ENCODE measurements at regions not wholly inside any gene's neighbourhood (a gene's known extent, or its start where the extent isn't known, plus 50 kb on each side); places are given as distances from the start of the nearest gene placed in this dataset.

DNA sequence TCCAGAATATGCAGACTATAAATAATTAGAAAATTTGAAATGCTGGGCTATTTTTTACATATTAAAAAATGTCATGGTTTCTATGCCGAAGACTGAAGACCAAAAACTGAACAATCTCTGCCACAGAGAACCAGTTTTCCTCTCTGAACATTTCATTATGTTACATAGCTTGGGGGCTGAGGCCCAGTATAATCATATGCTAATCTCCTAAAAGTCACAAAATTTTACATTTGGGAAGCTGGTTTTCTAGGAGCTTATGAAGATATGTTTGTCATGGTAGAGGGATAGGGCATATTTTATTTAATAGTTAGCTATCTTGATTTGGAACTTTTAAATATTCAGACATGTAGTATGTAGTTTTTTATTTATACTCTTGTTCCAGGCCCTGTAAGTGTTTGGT is 167.8 kb downstream of the GPAT3 start:
- Histone ChIP-seq H3K4me3 (ENCODE audit: low read length in 2 of 2) (no peak overlapping the region), H3K27me3 (ENCODE audit: control insufficient read depth in 2 of 2, insufficient read depth in 2 of 2, low read length in 2 of 2) (no peaks in the 10 kb centered on the region), H3K9me3 (ENCODE audit: control insufficient read depth in 2 of 2, low read length in 2 of 2) (no peaks in the 10 kb centered on the region), H3K9ac (ENCODE audit: low read depth in 1 of 2, low read length in 2 of 2) (no peak overlapping the region), H3K27ac (ENCODE audit: low read depth in 2 of 2, low read length in 2 of 2) (no peak overlapping the region), H3K36me3 (ENCODE audit: control insufficient read depth in 2 of 2, insufficient read depth in 2 of 2, low read length in 2 of 2) (no peaks in the 10 kb centered on the region), H3K4me1 (ENCODE audit: control insufficient read depth in 2 of 2, insufficient read depth in 2 of 2, low read length in 2 of 2) (no peaks in the 10 kb centered on the region)

DNA sequence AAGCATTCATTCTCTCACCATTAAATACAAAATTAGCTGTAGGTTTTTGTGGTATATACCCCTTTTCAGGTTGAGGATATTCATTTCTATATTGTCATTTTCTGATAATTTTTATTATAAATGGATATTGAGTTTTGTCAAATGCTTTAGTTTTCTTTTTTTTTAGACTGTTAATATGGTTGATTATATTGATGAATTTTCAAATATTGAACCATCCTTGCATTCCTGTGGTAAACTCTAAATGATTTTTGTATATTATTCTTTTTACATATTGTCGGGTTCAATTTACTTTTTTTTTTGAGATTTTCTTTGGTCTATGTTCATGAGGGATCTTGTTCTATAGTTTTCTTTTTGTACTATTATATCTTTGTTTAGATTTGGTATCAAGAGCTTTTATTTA is 165.1 kb downstream of the GPAT3 start:
- Histone ChIP-seq H3K27ac (ENCODE audit: low read depth in 2 of 2, low read length in 2 of 2) (no peak overlapping the region), H3K27me3 (ENCODE audit: control insufficient read depth in 2 of 2, insufficient read depth in 2 of 2, low read length in 2 of 2) (no peaks in the 10 kb centered on the region), H3K4me3 (ENCODE audit: low read length in 2 of 2) (no peak overlapping the region), H3K36me3 (ENCODE audit: control insufficient read depth in 2 of 2, insufficient read depth in 2 of 2, low read length in 2 of 2) (no peaks in the 10 kb centered on the region), H3K4me1 (ENCODE audit: control insufficient read depth in 2 of 2, insufficient read depth in 2 of 2, low read length in 2 of 2) (no peaks in the 10 kb centered on the region), H3K9me3 (ENCODE audit: control insufficient read depth in 2 of 2, low read length in 2 of 2) (no peaks in the 10 kb centered on the region), H3K9ac (ENCODE audit: low read depth in 1 of 2, low read length in 2 of 2) (no peak overlapping the region)

DNA sequence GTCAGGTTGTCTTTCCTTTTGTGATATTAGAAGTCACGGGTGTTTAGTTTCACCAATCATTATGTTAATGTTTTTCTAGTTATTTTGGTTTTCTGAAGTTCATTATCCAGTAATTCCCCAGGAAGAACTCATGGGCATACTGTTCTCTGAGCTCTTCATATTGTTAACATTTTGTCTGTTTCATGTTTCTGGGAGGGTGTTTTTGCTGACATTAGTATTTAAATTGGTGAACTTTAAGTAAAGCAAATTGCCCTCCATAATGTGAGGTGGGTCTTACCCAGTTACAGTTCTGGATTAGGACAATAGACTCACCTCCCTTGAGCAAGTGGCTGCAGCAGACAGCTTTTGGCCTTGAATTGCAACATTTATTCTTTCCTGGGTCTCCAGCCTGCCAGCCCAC is 163.4 kb downstream of the GPAT3 start:
- Histone ChIP-seq H3K27ac (ENCODE audit: low read depth in 2 of 2, low read length in 2 of 2) (no peak overlapping the region), H3K27me3 (ENCODE audit: control insufficient read depth in 2 of 2, insufficient read depth in 2 of 2, low read length in 2 of 2) (no peaks in the 10 kb centered on the region), H3K4me1 (ENCODE audit: control insufficient read depth in 2 of 2, insufficient read depth in 2 of 2, low read length in 2 of 2) (no peaks in the 10 kb centered on the region), H3K9ac (ENCODE audit: low read depth in 1 of 2, low read length in 2 of 2) (no peak overlapping the region), H3K4me3 (ENCODE audit: low read length in 2 of 2) (no peak overlapping the region), H3K9me3 (ENCODE audit: control insufficient read depth in 2 of 2, low read length in 2 of 2) (no peaks in the 10 kb centered on the region), H3K36me3 (ENCODE audit: control insufficient read depth in 2 of 2, insufficient read depth in 2 of 2, low read length in 2 of 2) (no peaks in the 10 kb centered on the region)

DNA sequence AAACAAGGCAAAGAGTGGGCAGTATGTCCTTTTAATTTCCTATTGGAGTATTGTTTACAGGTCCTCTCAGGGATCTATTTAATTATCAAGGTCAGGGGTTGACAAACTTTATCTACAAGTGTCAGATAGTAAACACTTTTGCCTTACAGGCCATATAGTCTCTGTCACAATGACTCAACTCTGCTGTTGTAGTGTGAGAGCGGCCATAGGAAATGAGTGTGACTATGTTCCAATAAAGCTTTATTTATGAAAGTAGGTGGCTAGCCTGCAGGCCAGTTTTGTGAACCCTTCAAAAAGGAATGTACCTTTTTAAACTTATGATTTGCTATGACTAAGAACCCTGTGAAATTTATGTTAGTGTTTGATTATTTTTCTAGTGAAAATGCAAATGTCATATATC is 156.1 kb downstream of the GPAT3 start:
- no peaks in the 10 kb centered on the region for H3K4me1 ChIP-seq (ENCODE audit: control insufficient read depth in 2 of 2, insufficient read depth in 2 of 2, low read length in 2 of 2)
- no peaks in the 10 kb centered on the region for H3K9me3 ChIP-seq (ENCODE audit: control insufficient read depth in 2 of 2, low read length in 2 of 2)
- H3K9ac ChIP-seq (ENCODE audit: low read depth in 1 of 2, low read length in 2 of 2) = no peak overlapping the region
- no peaks in the 10 kb centered on the region for H3K27me3 ChIP-seq (ENCODE audit: control insufficient read depth in 2 of 2, insufficient read depth in 2 of 2, low read length in 2 of 2)
- H3K36me3 ChIP-seq (ENCODE audit: control insufficient read depth in 2 of 2, insufficient read depth in 2 of 2, low read length in 2 of 2) = no peaks in the 10 kb centered on the region
- no peak overlapping the region for H3K27ac ChIP-seq (ENCODE audit: low read depth in 2 of 2, low read length in 2 of 2)
- no peak overlapping the region for H3K4me3 ChIP-seq (ENCODE audit: low read length in 2 of 2)

DNA sequence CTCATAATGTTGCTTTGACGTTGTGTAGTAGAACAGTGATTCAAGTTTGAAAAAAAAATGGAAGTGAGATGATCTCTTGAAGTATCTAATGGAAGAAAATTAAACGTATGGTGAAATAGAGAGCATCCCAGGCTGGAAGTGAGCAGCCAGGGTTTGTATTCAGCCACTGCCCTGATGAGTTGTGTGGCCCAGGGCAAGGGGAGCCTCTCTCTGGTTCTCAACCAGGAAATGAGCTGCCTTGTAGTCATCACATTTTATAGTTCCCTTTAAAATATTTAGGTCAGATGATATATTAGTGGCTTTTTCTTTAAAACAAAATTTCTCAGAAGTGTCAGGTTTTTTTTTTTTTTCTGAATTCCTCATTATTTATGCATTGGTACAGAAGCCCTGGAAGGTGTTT is 150.3 kb downstream of the GPAT3 start:
- no peaks in the 10 kb centered on the region for H3K36me3 ChIP-seq (ENCODE audit: control insufficient read depth in 2 of 2, insufficient read depth in 2 of 2, low read length in 2 of 2)
- no peak overlapping the region for H3K9ac ChIP-seq (ENCODE audit: low read depth in 1 of 2, low read length in 2 of 2)
- no peaks in the 10 kb centered on the region for H3K9me3 ChIP-seq (ENCODE audit: control insufficient read depth in 2 of 2, low read length in 2 of 2)
- no peaks in the 10 kb centered on the region for H3K27me3 ChIP-seq (ENCODE audit: control insufficient read depth in 2 of 2, insufficient read depth in 2 of 2, low read length in 2 of 2)
- no peaks in the 10 kb centered on the region for H3K4me1 ChIP-seq (ENCODE audit: control insufficient read depth in 2 of 2, insufficient read depth in 2 of 2, low read length in 2 of 2)
- no peak overlapping the region for H3K27ac ChIP-seq (ENCODE audit: low read depth in 2 of 2, low read length in 2 of 2)
- H3K4me3 ChIP-seq (ENCODE audit: low read length in 2 of 2) = no peak overlapping the region

DNA sequence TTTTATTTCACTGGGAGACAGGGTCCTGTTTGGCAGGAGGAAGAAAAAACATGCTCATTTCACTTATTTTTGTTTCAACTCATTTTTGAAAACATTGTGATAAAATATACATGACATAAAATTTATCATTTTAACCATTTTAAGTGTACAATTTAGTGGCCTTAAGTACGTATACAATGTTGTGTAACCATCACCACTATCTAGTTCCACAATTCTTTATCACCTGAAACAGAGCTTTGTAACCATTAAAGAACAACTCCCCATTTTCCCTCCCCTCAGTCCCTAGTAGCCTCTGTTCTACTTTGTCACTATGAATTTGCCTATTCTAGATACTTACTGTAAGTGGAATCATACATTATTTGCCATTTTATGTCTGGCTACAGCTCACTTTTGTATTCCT is 143.8 kb downstream of the GPAT3 start:
- H3K4me1 ChIP-seq (ENCODE audit: control insufficient read depth in 2 of 2, insufficient read depth in 2 of 2, low read length in 2 of 2) = no peaks in the 10 kb centered on the region
- no peaks in the 10 kb centered on the region for H3K9me3 ChIP-seq (ENCODE audit: control insufficient read depth in 2 of 2, low read length in 2 of 2)
- H3K4me3 ChIP-seq (ENCODE audit: low read length in 2 of 2) = no peak overlapping the region
- H3K9ac ChIP-seq (ENCODE audit: low read depth in 1 of 2, low read length in 2 of 2) = no peak overlapping the region
- no peaks in the 10 kb centered on the region for H3K36me3 ChIP-seq (ENCODE audit: control insufficient read depth in 2 of 2, insufficient read depth in 2 of 2, low read length in 2 of 2)
- peaks cover 0 to 4% of the 10 kb centered on the region in 2 donors for H3K27me3 ChIP-seq (ENCODE audit: control insufficient read depth in 2 of 2, insufficient read depth in 2 of 2, low read length in 2 of 2)
- H3K27ac ChIP-seq (ENCODE audit: low read depth in 2 of 2, low read length in 2 of 2) = no peak overlapping the region

DNA sequence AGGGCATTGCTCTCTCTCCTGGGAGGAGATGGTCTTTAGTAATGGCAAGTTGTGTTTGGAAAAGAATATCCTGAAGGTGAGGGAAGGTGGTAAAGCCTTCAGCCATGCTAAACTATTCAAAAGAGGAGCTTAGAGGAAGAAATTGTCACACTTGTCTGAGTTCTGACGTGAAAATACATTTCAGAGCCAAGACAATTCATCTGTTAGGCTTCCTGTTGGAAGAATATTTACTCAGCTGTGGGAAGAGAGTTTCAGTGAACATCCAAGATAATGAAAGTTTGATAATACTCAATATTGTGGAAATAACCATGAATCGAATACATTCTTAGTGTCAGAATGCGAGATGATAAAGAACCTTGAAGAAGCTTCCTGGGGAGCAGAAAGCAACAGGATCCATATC is 143.3 kb downstream of the GPAT3 start:
- H3K27ac ChIP-seq (ENCODE audit: low read depth in 2 of 2, low read length in 2 of 2) = no peak overlapping the region

DNA sequence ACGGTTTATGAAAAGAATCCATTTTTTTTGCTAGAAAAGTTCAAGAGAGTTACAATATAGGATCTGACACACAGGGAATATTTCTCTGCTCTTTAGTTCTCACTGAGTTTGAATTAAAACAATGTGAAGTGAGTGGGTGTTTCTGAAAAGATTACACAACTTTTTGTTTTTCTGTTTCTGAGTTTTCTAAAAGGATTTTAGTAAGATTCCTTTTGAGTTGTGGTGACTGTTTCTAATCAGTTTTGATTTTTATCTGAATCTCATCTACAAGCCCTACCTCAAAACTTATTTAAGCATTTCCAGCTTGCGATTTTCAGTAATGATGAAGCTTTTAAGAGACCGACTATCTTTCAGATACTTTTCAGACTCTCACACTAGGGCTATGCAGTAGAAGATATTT is 141.7 kb downstream of the GPAT3 start:
- H3K36me3 ChIP-seq (ENCODE audit: control insufficient read depth in 2 of 2, insufficient read depth in 2 of 2, low read length in 2 of 2) = no peaks in the 10 kb centered on the region
- H3K9me3 ChIP-seq (ENCODE audit: control insufficient read depth in 2 of 2, low read length in 2 of 2) = no peaks in the 10 kb centered on the region
- H3K9ac ChIP-seq (ENCODE audit: low read depth in 1 of 2, low read length in 2 of 2) = no peak overlapping the region
- H3K4me3 ChIP-seq (ENCODE audit: low read length in 2 of 2) = no peak overlapping the region
- no peak overlapping the region for H3K27ac ChIP-seq (ENCODE audit: low read depth in 2 of 2, low read length in 2 of 2)
- peaks cover 0 to 4% of the 10 kb centered on the region in 2 donors for H3K27me3 ChIP-seq (ENCODE audit: control insufficient read depth in 2 of 2, insufficient read depth in 2 of 2, low read length in 2 of 2)
- no peaks in the 10 kb centered on the region for H3K4me1 ChIP-seq (ENCODE audit: control insufficient read depth in 2 of 2, insufficient read depth in 2 of 2, low read length in 2 of 2)

More for the DNA sequence above, 143.3 kb downstream of the GPAT3 start:
- peaks cover 0 to 4% of the 10 kb centered on the region in 2 donors for H3K27me3 ChIP-seq (ENCODE audit: control insufficient read depth in 2 of 2, insufficient read depth in 2 of 2, low read length in 2 of 2)
- H3K9me3 ChIP-seq (ENCODE audit: control insufficient read depth in 2 of 2, low read length in 2 of 2) = no peaks in the 10 kb centered on the region
- no peak overlapping the region for H3K9ac ChIP-seq (ENCODE audit: low read depth in 1 of 2, low read length in 2 of 2)
- no peak overlapping the region for H3K4me3 ChIP-seq (ENCODE audit: low read length in 2 of 2)
- no peaks in the 10 kb centered on the region for H3K4me1 ChIP-seq (ENCODE audit: control insufficient read depth in 2 of 2, insufficient read depth in 2 of 2, low read length in 2 of 2)
- no peaks in the 10 kb centered on the region for H3K36me3 ChIP-seq (ENCODE audit: control insufficient read depth in 2 of 2, insufficient read depth in 2 of 2, low read length in 2 of 2)

DNA sequence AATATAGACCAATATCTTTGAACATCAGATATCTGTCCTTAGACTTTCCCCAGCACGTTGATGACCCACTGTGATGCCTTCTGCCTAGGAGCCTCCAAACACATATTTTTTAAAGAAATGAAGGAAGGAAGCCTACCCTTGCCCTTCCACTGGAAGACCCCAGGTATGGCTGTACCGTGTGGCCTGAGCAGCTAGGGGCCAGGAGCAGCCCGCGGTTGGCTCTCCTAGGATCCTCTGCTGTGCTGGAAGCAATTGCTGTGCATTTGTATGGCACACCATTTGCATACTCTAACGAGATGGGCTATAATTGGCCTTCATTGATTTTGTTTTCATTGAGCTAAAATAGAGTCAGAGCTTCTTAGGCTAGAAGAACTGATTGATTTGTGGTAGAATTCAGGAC is 128.8 kb downstream of the GPAT3 start:
- Histone ChIP-seq H3K9ac (ENCODE audit: low read depth in 1 of 2, low read length in 2 of 2) (no peak overlapping the region), H3K36me3 (ENCODE audit: control insufficient read depth in 2 of 2, insufficient read depth in 2 of 2, low read length in 2 of 2) (no peaks in the 10 kb centered on the region), H3K27me3 (ENCODE audit: control insufficient read depth in 2 of 2, insufficient read depth in 2 of 2, low read length in 2 of 2) (no peaks in the 10 kb centered on the region), H3K9me3 (ENCODE audit: control insufficient read depth in 2 of 2, low read length in 2 of 2) (no peaks in the 10 kb centered on the region), H3K27ac (ENCODE audit: low read depth in 2 of 2, low read length in 2 of 2) (no peak overlapping the region), H3K4me1 (ENCODE audit: control insufficient read depth in 2 of 2, insufficient read depth in 2 of 2, low read length in 2 of 2) (no peaks in the 10 kb centered on the region), H3K4me3 (ENCODE audit: low read length in 2 of 2) (no peak overlapping the region)

DNA sequence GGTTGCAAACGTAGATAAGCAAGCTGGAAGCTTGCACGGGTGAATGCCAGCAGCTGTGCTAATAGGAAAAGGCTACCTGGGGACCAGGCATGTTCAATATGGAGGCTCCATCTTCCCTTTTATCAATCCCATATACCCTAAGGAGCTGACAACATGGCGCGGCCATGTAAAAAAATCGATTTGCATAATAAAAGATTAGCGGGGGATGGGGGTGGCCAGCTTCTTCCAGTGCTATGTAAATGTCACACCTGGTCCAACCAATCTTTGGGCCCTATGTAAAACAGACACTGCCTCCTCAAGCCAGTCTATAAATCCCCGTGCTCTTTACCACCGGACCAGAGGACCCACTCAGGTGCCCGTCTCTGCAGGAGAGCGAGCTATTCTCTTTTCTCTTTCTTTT is 128.2 kb downstream of the GPAT3 start:
- no peak overlapping the region for H3K27ac ChIP-seq (ENCODE audit: low read depth in 2 of 2, low read length in 2 of 2)
- H3K4me3 ChIP-seq (ENCODE audit: low read length in 2 of 2) = no peak overlapping the region
- no peaks in the 10 kb centered on the region for H3K36me3 ChIP-seq (ENCODE audit: control insufficient read depth in 2 of 2, insufficient read depth in 2 of 2, low read length in 2 of 2)

DNA sequence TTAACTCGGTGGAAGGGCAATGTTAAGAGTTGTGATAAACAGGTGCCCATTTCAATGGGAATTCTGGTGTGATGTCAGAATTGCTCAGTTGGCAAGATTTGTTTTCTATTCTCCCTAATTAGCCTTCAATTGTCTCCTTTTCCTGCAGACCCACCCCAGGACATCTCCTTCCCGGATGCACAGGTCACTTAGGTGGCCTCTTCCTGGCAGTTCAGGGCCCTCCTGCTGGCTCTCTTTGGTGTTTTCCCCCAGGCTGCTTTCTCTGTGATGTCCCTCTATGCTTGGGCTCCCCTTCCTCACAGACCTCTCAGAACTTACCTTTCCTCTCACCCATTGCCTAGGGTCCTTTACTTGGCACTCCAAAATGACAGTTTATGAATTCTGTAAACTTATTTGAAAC is 126.3 kb downstream of the GPAT3 start:
- no peaks in the 10 kb centered on the region for H3K36me3 ChIP-seq (ENCODE audit: control insufficient read depth in 2 of 2, insufficient read depth in 2 of 2, low read length in 2 of 2)
- no peak overlapping the region for H3K4me3 ChIP-seq (ENCODE audit: low read length in 2 of 2)
- no peak overlapping the region for H3K27ac ChIP-seq (ENCODE audit: low read depth in 2 of 2, low read length in 2 of 2)
- no peaks in the 10 kb centered on the region for H3K27me3 ChIP-seq (ENCODE audit: control insufficient read depth in 2 of 2, insufficient read depth in 2 of 2, low read length in 2 of 2)
- H3K9me3 ChIP-seq (ENCODE audit: control insufficient read depth in 2 of 2, low read length in 2 of 2) = no peaks in the 10 kb centered on the region
- H3K9ac ChIP-seq (ENCODE audit: low read depth in 1 of 2, low read length in 2 of 2) = no peak overlapping the region
- H3K4me1 ChIP-seq (ENCODE audit: control insufficient read depth in 2 of 2, insufficient read depth in 2 of 2, low read length in 2 of 2) = no peaks in the 10 kb centered on the region

More for the DNA sequence above, 128.2 kb downstream of the GPAT3 start:
- no peaks in the 10 kb centered on the region for H3K27me3 ChIP-seq (ENCODE audit: control insufficient read depth in 2 of 2, insufficient read depth in 2 of 2, low read length in 2 of 2)
- no peaks in the 10 kb centered on the region for H3K4me1 ChIP-seq (ENCODE audit: control insufficient read depth in 2 of 2, insufficient read depth in 2 of 2, low read length in 2 of 2)
- H3K9ac ChIP-seq (ENCODE audit: low read depth in 1 of 2, low read length in 2 of 2) = no peak overlapping the region
- H3K9me3 ChIP-seq (ENCODE audit: control insufficient read depth in 2 of 2, low read length in 2 of 2) = no peaks in the 10 kb centered on the region

All from mucosa of rectum (tissue), 2 donors.